Activated gamma-delta T cell (primary cell): ENCODE measurements at regions not wholly inside any gene's neighbourhood (a gene's known extent, or its start where the extent isn't known, plus 50 kb on each side); places are given as distances from the start of the nearest gene placed in this dataset.

Experiments used
- DNase-seq: peaks from one replicate; lab custom pipeline; 2025; lab: John Stamatoyannopoulos, UW

- DNase-seq, result no peak
Observed at GRCh38 chr4:167688660-167689142, 403.6 kb upstream of the ANXA10 start.

GRCh38 chr4:167702391-167702790, 389.9 kb upstream of the ANXA10 start:
- no peak for DNase-seq

- DNase-seq, result no peak
Observed at GRCh38 chr4:167711517-167711916, 380.8 kb upstream of the ANXA10 start.

GRCh38 chr4:167713756-167714155, 378.6 kb upstream of the ANXA10 start:
- DNase-seq, result no peak

GRCh38 chr4:167715176-167715575, 377.2 kb upstream of the ANXA10 start:
- no peak for DNase-seq

GRCh38 chr4:167717495-167717894, 374.8 kb upstream of the ANXA10 start:
- no peak for DNase-seq

- no peak for DNase-seq
Observed at GRCh38 chr4:167721617-167722486, 370.5 kb upstream of the ANXA10 start.

- DNase-seq, result no peak
Observed at GRCh38 chr4:167722487-167722808, 369.9 kb upstream of the ANXA10 start.

- DNase-seq, result no peak
Observed at GRCh38 chr4:167724941-167725340, 367.4 kb upstream of the ANXA10 start.

- DNase-seq, result no peak
Observed at GRCh38 chr4:167730769-167731168, 361.6 kb upstream of the ANXA10 start.

GRCh38 chr4:167745024-167745687, 347.2 kb upstream of the ANXA10 start:
- DNase-seq, result no peak

GRCh38 chr4:167767281-167767680, 325.1 kb upstream of the ANXA10 start:
- no peak for DNase-seq

GRCh38 chr4:167774646-167775045, 317.7 kb upstream of the ANXA10 start:
- DNase-seq, result no peak

GRCh38 chr4:167775375-167775774, 317.0 kb upstream of the ANXA10 start:
- no peak for DNase-seq

- no peak for DNase-seq
Observed at GRCh38 chr4:167779280-167779679, 313.1 kb upstream of the ANXA10 start.

GRCh38 chr4:167779864-167780263, 312.5 kb upstream of the ANXA10 start:
- DNase-seq, result no peak

- no peak for DNase-seq
Observed at GRCh38 chr4:167784826-167785225, 307.5 kb upstream of the ANXA10 start.

GRCh38 chr4:167785523-167785922, 306.8 kb upstream of the ANXA10 start:
- DNase-seq, result no peak

- DNase-seq, result no peak
Observed at GRCh38 chr4:167786504-167786903, 305.8 kb upstream of the ANXA10 start.

- DNase-seq, result no peak
Observed at GRCh38 chr4:167787231-167787630, 305.1 kb upstream of the ANXA10 start.

GRCh38 chr4:167802463-167803212, 289.7 kb upstream of the ANXA10 start:
- DNase-seq, result no peak

- no peak for DNase-seq
Observed at GRCh38 chr4:167811958-167812357, 280.4 kb upstream of the ANXA10 start.

GRCh38 chr4:167826281-167826680, 266.1 kb upstream of the ANXA10 start:
- no peak for DNase-seq
